ENCODE measurements at regions not wholly inside any gene's neighbourhood (a gene's known extent, or its start where the extent isn't known, plus 50 kb on each side); places are given as distances from the start of the nearest gene placed in this dataset.

GRCh38 chr10:130499541-130499940 lies 363.4 kb downstream of the GLRX3 start:
- no peaks in the 10 kb centered on the region for H3K4me1 ChIP-seq
- no peaks in the 10 kb centered on the region for H3K9me3 ChIP-seq
- TF ChIP-seq CTCF (IDR thresholded peaks at IDR 0.05), result no peak
- no peak for TF ChIP-seq POLR2A (IDR thresholded peaks at IDR 0.05)
- H3K27me3 ChIP-seq, result no peaks in the 10 kb centered on the region
- no peak overlapping the region for H3K27ac ChIP-seq
- intact Hi-C loops (cut with DNase I), result no loop called here
- H3K4me3 ChIP-seq, result no peak overlapping the region
- no peak for ATAC-seq
- H3K36me3 ChIP-seq, result no peaks in the 10 kb centered on the region
- DNase-seq, result peak in 1 of 3 donors; percentile 18

GRCh38 chr10:130500261-130501000 lies 364.2 kb downstream of the GLRX3 start:
- no peak for ATAC-seq
- Histone ChIP-seq H3K9me3 (no peaks in the 10 kb centered on the region), H3K4me1 (no peaks in the 10 kb centered on the region), H3K27ac (no peak overlapping the region), H3K36me3 (no peaks in the 10 kb centered on the region), H3K4me3 (no peak overlapping the region), H3K27me3 (no peaks in the 10 kb centered on the region)
- intact Hi-C loops (cut with DNase I), result no loop called here
- TF ChIP-seq POLR2A (IDR thresholded peaks at IDR 0.05) (no peak), CTCF (IDR thresholded peaks at IDR 0.05) (no peak)
- 68% methylated on average over 4 of the region's 10 CpGs for WGBS (ENCODE audit: insufficient coverage, low coverage, low lambda C conversion rate, missing lambda C conversion rate)
- peak in 1 of 3 donors; percentile 23 for DNase-seq

- H3K36me3 ChIP-seq, result no peaks in the 10 kb centered on the region
- 56% methylated on average over 4 of the region's 5 CpGs for WGBS (ENCODE audit: insufficient coverage, low coverage, low lambda C conversion rate, missing lambda C conversion rate)
- DNase-seq, result no peak
These were observed 371.3 kb downstream of the GLRX3 start for GRCh38 chr10:130507461-130507860.

GRCh38 chr10:130509881-130510689 lies 373.9 kb downstream of the GLRX3 start:
- Histone ChIP-seq H3K4me1 (no peaks in the 10 kb centered on the region), H3K4me3 (no peak overlapping the region), H3K9me3 (no peaks in the 10 kb centered on the region), H3K27ac (no peak overlapping the region), H3K27me3 (no peaks in the 10 kb centered on the region), H3K36me3 (no peaks in the 10 kb centered on the region)
- ATAC-seq (no peak), DNase-seq (peak in 1 of 3 donors; percentile 40)
- intact Hi-C loops (cut with DNase I), result no loop called here
- TF ChIP-seq POLR2A (IDR thresholded peaks at IDR 0.05) (no peak), CTCF (IDR thresholded peaks at IDR 0.05) (no peak)
- WGBS (ENCODE audit: insufficient coverage, low coverage, low lambda C conversion rate, missing lambda C conversion rate), result 55% methylated on average over 8 of the region's 25 CpGs

More at GRCh38 chr10:130507461-130507860, 371.3 kb downstream of the GLRX3 start:
- TF ChIP-seq CTCF (IDR thresholded peaks at IDR 0.05) (no peak), POLR2A (IDR thresholded peaks at IDR 0.05) (no peak)
- Histone ChIP-seq H3K27me3 (no peaks in the 10 kb centered on the region), H3K27ac (no peak overlapping the region), H3K4me1 (no peaks in the 10 kb centered on the region), H3K9me3 (no peaks in the 10 kb centered on the region), H3K4me3 (no peak overlapping the region)
- ATAC-seq, result no peak
- intact Hi-C loops (cut with DNase I), result no loop called here

Data from right lobe of liver (tissue), 6 donors.